Body of pancreas (tissue), 4 donors: ENCODE measurements at regions not wholly inside any gene's neighbourhood (a gene's known extent, or its start where the extent isn't known, plus 50 kb on each side); places are given as distances from the start of the nearest gene placed in this dataset.
"Not testable (repeated sequence)": the region's sequence is repeated elsewhere in the genome, so short reads cannot be mapped to it uniquely, and the experiment has no call there.

Experiments
- ATAC-seq: fragments of 150-250 bp; one replicate; pipeline ENCODE4 v1.9.1; 2016
- DNase-seq, 4 donors: peaks; one replicate each; pipeline ENCODE4 v3.0.0-alpha.2; 2019
- H3K27ac ChIP-seq, 4 donors: fragments of 200-600 bp; sonication (generic); 1 replicate in 3 of 4; 2 replicates in 1 of 4; pipeline versions ENCODE4 v1.5.1 to v1.6.1; 2016 to 2019; ENCODE audit warnings: mild to moderate bottlenecking in 1 of 4, mixed read lengths in 1 of 4, moderate library complexity in 1 of 4
- H3K27me3 ChIP-seq, 2 donors: fragments of 200-600 bp; sonication (generic); one replicate each; pipeline ENCODE4 v1.6.0; 2016; ENCODE audit warnings: mild to moderate bottlenecking in 1 of 2
- H3K36me3 ChIP-seq, 2 donors: fragments of 200-600 bp; sonication (generic); replicated peaks in 1 of 2; 2 replicates each; pipeline ENCODE4 v1.5.1; 2016; ENCODE audit warnings: low read depth in 2 of 2; ENCODE audit not compliant: insufficient read depth in 1 of 2
- H3K4me1 ChIP-seq: fragments of 200-600 bp; sonication (generic); one replicate; pipeline ENCODE4 v1.6.0; 2016
- H3K4me3 ChIP-seq, 2 donors: fragments of 200-600 bp; sonication (generic); 1 replicate in 1 of 2; 2 replicates in 1 of 2; pipeline ENCODE4 v1.5.1; 2016 to 2019
- H3K9me3 ChIP-seq, 3 donors: fragments of 200-600 bp; sonication (generic); 1 replicate in 2 of 3; 2 replicates in 1 of 3; pipeline ENCODE4 v1.5.1; 2016
- CTCF ChIP-seq, 7 experiments: fragments of 450-650 bp in 4 of 7; fragments of 200-600 bp in 3 of 7; sonication (generic) in 3 of 7; IDR thresholded peaks; one replicate each; pipeline ENCODE4 v1.5.1; 2016 to 2019; ENCODE audit warnings: antibody characterized with exemption in 7 of 7
- POLR2A ChIP-seq, 3 donors: fragments of 450-650 bp; IDR thresholded peaks; one replicate each; pipeline ENCODE4 v1.6.1; 2016; ENCODE audit warnings: antibody characterized with exemption in 3 of 3, mild to moderate bottlenecking in 2 of 3
- WGBS, 2 donors: methylation state at CpG; one replicate each; pipeline ENCODE4 v1.1.5; 2017; 5-methylcytosine and 5-hydroxymethylcytosine counted together
- intact Hi-C: fragments of 100-400 bp; cut with DNase I; formaldehyde crosslinking; loops from one replicate; pipeline ENCODE4 v1.15.1; 2023

- no peak for ATAC-seq
- intact Hi-C loops, result no loop called here
- no peaks in the 10 kb centered on the region for H3K36me3 ChIP-seq
- H3K27ac ChIP-seq, result no peak overlapping the region
- WGBS, 2 donors, result 23 to 35% methylated on average over 1 of the region's 1 CpG
- H3K9me3 ChIP-seq, result no peaks in the 10 kb centered on the region
- H3K4me1 ChIP-seq, result no peaks in the 10 kb centered on the region
- DNase-seq, result no peak
- TF ChIP-seq POLR2A (IDR thresholded peaks at IDR 0.05), result no peak
- H3K27me3 ChIP-seq, result no peaks in the 10 kb centered on the region
- H3K4me3 ChIP-seq, result no peak overlapping the region
Observed at GRCh38 chr5:122615146-122615545, 159.7 kb upstream of the SNX2 start.

- H3K4me1 ChIP-seq, result no peaks in the 10 kb centered on the region
- H3K27me3 ChIP-seq, result no peaks in the 10 kb centered on the region
- intact Hi-C loops, result no loop called here
- H3K9me3 ChIP-seq, result no peaks in the 10 kb centered on the region
- TF ChIP-seq POLR2A (IDR thresholded peaks at IDR 0.05), result no peak
- TF ChIP-seq CTCF (IDR thresholded peaks at IDR 0.05), result no peak
- DNase-seq (no peak), ATAC-seq (no peak)
- H3K27ac ChIP-seq, result no peak overlapping the region
- no peak overlapping the region for H3K4me3 ChIP-seq
- H3K36me3 ChIP-seq, result no peaks in the 10 kb centered on the region
Observed at GRCh38 chr5:122615832-122616231, 159.0 kb upstream of the SNX2 start.

- H3K36me3 ChIP-seq, H3K4me1 ChIP-seq, intact Hi-C loops, H3K27me3 ChIP-seq, DNase-seq, H3K4me3 ChIP-seq, H3K27ac ChIP-seq, H3K9me3 ChIP-seq, ATAC-seq: not testable (repeated sequence)
- WGBS, 2 donors, result 80 to 82% methylated on average over 5 of the region's 5 CpGs
Observed at GRCh38 chr5:122618046-122618445, 156.8 kb upstream of the SNX2 start.

- DNase-seq, H3K27me3 ChIP-seq, H3K9me3 ChIP-seq, H3K4me3 ChIP-seq, ATAC-seq, H3K27ac ChIP-seq, intact Hi-C loops, H3K4me1 ChIP-seq, H3K36me3 ChIP-seq: not testable (repeated sequence)
- WGBS, 2 donors, result 79 to 86% methylated on average over 4 of the region's 4 CpGs
Observed at GRCh38 chr5:122620768-122621167, 154.1 kb upstream of the SNX2 start.

GRCh38 chr5:122628714-122629113 is 146.2 kb upstream of the SNX2 start:
- H3K4me3 ChIP-seq, H3K27ac ChIP-seq, H3K4me1 ChIP-seq, H3K36me3 ChIP-seq, intact Hi-C loops, DNase-seq, H3K27me3 ChIP-seq, ATAC-seq, H3K9me3 ChIP-seq: not testable (repeated sequence)
- 78 to 91% methylated on average over 4 of the region's 4 CpGs for WGBS, 2 donors

GRCh38 chr5:122629121-122629677 is 145.7 kb upstream of the SNX2 start:
- TF ChIP-seq POLR2A (IDR thresholded peaks at IDR 0.05), result no peak
- TF ChIP-seq CTCF (IDR thresholded peaks at IDR 0.05), result no peak
- WGBS, 2 donors, result 71 to 75% methylated on average over 6 to 7 of the region's 7 CpGs
- Histone ChIP-seq H3K4me1 (no peaks in the 10 kb centered on the region), H3K9me3 (no peaks in the 10 kb centered on the region), H3K27me3 (no peaks in the 10 kb centered on the region), H3K36me3 (no peaks in the 10 kb centered on the region), H3K27ac (no peak overlapping the region), H3K4me3 (no peak overlapping the region)
- DNase-seq (no peak), ATAC-seq (no peak)
- intact Hi-C loops, result no loop called here

- ATAC-seq (no peak), DNase-seq (no peak)
- no peak overlapping the region for H3K27ac ChIP-seq
- H3K9me3 ChIP-seq, result no peaks in the 10 kb centered on the region
- intact Hi-C loops, result no loop called here
- no peak overlapping the region for H3K4me3 ChIP-seq
- TF ChIP-seq POLR2A (IDR thresholded peaks at IDR 0.05), result no peak
- no peak for TF ChIP-seq CTCF (IDR thresholded peaks at IDR 0.05)
- no peaks in the 10 kb centered on the region for H3K27me3 ChIP-seq
- WGBS, 2 donors, result 79 to 81% methylated on average over 1 of the region's 1 CpG
- H3K36me3 ChIP-seq, result no peaks in the 10 kb centered on the region
- H3K4me1 ChIP-seq, result no peaks in the 10 kb centered on the region
Observed at GRCh38 chr5:122638581-122638980, 136.3 kb upstream of the SNX2 start.
